Uterus (tissue), 3 donors: ENCODE measurements at regions not wholly inside any gene's neighbourhood (a gene's known extent, or its start where the extent isn't known, plus 50 kb on each side); places are given as distances from the start of the nearest gene placed in this dataset.

ENCODE experiments used
- DNase-seq, 2 donors: peaks; one replicate each; pipeline ENCODE4 v3.0.0-alpha.2; 2019 to 2020
- H3K27ac ChIP-seq, 2 donors: fragments of 200-600 bp; sonication (generic); 1 replicate in 1 of 2; 2 replicates in 1 of 2; pipeline ENCODE4 v1.5.1; 2016 to 2018
- H3K27me3 ChIP-seq, 2 donors: fragments of 200-600 bp; sonication (generic); one replicate each; pipeline ENCODE4 v1.5.1; 2018 to 2019; ENCODE audit warnings: control low read depth in 1 of 2
- H3K36me3 ChIP-seq, 2 donors: fragments of 200-600 bp; sonication (generic); one replicate each; pipeline ENCODE4 v1.5.1; 2019; ENCODE audit warnings: control low read depth in 1 of 2
- H3K4me1 ChIP-seq, 2 donors: fragments of 200-600 bp; sonication (generic); one replicate each; pipeline ENCODE4 v1.5.1; 2018 to 2019; ENCODE audit warnings: control low read depth in 1 of 2
- H3K4me3 ChIP-seq, 2 donors: fragments of 200-600 bp; sonication (generic); 1 replicate in 1 of 2; 2 replicates in 1 of 2; pipeline ENCODE4 v1.5.1; 2018 to 2019; ENCODE audit warnings: mild to moderate bottlenecking in 1 of 2
- H3K9me3 ChIP-seq, 2 donors: fragments of 200-600 bp; sonication (generic); one replicate each; pipeline ENCODE4 v1.5.1; 2019; ENCODE audit warnings: control low read depth in 1 of 2
- POLR2A ChIP-seq, 2 donors: fragments of 450-650 bp; IDR thresholded peaks; one replicate each; pipeline ENCODE4 v1.6.1; 2016; ENCODE audit warnings: antibody characterized with exemption in 2 of 2, mild to moderate bottlenecking in 1 of 2, moderate library complexity in 1 of 2
- intact Hi-C: fragments of 100-400 bp; cut with DNase I; formaldehyde crosslinking; loops from one replicate; pipeline ENCODE4 v1.15.1; 2023; ENCODE audit warnings: low total_unique reads
- TF ChIP-seq, protein P1 (sequence below), 4 experiments: fragments of 200-600 bp in 2 of 4; fragments of 450-650 bp in 2 of 4; sonication (generic) in 2 of 4; IDR thresholded peaks; one replicate each; pipeline ENCODE4 v1.5.1; 2016 to 2019; ENCODE audit warnings: antibody characterized with exemption in 4 of 4, mild to moderate bottlenecking in 2 of 4, moderate library complexity in 1 of 4
- donor health status: DM: yes; HTN: yes; CAD: no.

DNA sequence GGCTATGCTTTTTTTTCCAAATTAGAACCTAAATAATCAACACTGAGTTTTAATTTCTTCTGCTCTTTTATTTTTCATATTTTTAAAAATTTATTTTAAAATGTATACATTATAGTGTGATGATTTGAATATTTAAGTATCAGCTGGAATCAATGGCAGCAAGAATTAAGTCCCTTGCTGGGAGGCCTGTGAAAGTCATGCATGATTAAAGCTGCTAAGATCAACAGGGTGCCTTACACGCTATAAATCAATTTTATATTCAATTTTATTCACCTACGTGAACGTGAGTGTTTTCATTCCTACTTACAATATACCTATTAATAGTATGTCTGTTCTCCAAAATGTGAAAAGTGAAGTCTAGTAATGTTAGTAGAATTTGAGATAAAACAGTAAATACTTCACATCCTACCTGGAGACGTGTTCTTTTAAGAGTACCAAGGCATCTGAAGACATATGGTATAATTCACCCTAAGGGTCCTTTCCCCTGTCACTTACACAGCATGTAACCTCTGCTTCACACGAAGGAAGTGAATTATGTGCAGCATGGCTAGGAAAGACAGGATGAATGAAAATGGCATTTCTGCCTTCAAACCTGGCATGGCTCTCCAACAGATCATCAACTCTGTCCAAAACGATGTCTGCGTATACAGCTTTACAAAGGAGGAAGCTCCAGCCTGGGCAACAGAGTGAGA is 640.4 kb upstream of the ROBO1 start:
- no peak for DNase-seq
- intact Hi-C loops: no loop called here
- no peak for TF ChIP-seq POLR2A (IDR thresholded peaks at IDR 0.05)
- TF ChIP-seq, protein P1, sequence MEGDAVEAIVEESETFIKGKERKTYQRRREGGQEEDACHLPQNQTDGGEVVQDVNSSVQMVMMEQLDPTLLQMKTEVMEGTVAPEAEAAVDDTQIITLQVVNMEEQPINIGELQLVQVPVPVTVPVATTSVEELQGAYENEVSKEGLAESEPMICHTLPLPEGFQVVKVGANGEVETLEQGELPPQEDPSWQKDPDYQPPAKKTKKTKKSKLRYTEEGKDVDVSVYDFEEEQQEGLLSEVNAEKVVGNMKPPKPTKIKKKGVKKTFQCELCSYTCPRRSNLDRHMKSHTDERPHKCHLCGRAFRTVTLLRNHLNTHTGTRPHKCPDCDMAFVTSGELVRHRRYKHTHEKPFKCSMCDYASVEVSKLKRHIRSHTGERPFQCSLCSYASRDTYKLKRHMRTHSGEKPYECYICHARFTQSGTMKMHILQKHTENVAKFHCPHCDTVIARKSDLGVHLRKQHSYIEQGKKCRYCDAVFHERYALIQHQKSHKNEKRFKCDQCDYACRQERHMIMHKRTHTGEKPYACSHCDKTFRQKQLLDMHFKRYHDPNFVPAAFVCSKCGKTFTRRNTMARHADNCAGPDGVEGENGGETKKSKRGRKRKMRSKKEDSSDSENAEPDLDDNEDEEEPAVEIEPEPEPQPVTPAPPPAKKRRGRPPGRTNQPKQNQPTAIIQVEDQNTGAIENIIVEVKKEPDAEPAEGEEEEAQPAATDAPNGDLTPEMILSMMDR (IDR thresholded peaks at IDR 0.05): no peak
- Histone ChIP-seq H3K36me3 (no peaks in the 10 kb centered on the region), H3K27ac (no peak overlapping the region), H3K4me3 (no peak overlapping the region), H3K9me3 (no peaks in the 10 kb centered on the region), H3K4me1 (no peaks in the 10 kb centered on the region), H3K27me3 (no peaks in the 10 kb centered on the region)

DNA sequence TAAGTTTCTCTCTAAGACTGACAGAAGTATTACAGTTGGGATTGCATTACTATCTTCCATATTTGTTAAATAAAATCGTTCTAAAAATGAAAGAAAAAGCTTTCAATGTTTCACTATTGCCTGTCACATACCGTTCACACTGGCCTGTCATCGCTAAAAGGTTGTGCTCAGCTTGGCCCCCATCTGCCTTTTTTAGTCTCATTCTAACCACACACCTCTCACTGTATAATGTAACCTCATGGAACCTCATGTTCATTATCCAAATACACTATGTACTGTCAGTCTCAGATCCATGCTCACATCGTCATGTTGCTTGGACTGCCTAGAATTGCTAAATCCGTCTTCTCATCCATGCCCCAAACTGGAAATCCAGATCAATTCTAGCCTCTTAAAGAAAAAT is 637.8 kb upstream of the ROBO1 start:
- Histone ChIP-seq H3K4me1 (no peaks in the 10 kb centered on the region), H3K27ac (no peak overlapping the region), H3K9me3 (no peaks in the 10 kb centered on the region), H3K27me3 (no peaks in the 10 kb centered on the region), H3K36me3 (no peaks in the 10 kb centered on the region), H3K4me3 (no peak overlapping the region)
- TF ChIP-seq, protein P1 (IDR thresholded peaks at IDR 0.05): no peak
- TF ChIP-seq POLR2A (IDR thresholded peaks at IDR 0.05): no peak
- no peak for DNase-seq
- intact Hi-C loops: no loop called here

DNA sequence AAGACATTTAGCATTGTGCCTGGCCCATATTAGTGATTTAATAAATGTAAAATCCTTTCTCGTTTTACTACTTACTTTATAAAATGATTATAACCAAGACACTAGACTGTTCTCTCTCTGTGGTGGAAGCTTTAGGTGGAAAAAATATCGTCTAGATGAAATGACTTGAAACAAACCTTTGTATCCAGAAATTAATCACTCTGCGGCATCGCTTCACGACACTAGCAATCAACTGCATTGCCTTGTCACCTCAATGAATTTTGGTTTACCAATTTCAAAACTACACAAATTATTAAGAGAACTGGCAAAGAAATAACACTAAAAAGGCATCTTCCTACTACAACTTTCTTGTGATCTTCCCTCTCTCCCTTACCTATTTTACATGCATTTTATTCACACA is 627.2 kb upstream of the ROBO1 start:
- no peaks in the 10 kb centered on the region for H3K9me3 ChIP-seq
- H3K27me3 ChIP-seq: no peaks in the 10 kb centered on the region
- H3K4me3 ChIP-seq: no peak overlapping the region
- no peak for DNase-seq
- no peaks in the 10 kb centered on the region for H3K4me1 ChIP-seq
- H3K36me3 ChIP-seq: no peaks in the 10 kb centered on the region
- H3K27ac ChIP-seq: no peak overlapping the region
- TF ChIP-seq, protein P1 (IDR thresholded peaks at IDR 0.05): no peak
- TF ChIP-seq POLR2A (IDR thresholded peaks at IDR 0.05): no peak
- intact Hi-C loops: no loop called here

DNA sequence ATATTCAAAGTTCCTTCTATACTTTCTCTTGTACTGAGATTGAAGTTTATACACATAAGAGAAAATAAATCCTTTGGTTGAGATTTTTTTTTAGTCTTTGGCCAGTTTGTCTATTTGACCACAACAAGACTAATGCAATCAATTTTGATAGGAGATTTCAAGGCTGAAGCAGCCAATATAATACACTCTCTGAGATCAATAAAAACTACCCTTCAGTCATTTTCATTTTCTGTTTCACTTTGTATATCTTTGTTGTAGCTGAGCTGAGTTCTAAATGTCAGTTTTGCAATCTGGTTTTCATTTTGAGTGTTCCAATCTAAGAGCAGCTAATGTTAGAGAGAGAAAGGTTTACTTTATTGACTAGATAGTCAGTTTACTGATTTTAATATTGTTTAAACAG is 623.8 kb upstream of the ROBO1 start:
- intact Hi-C loops: no loop called here
- Histone ChIP-seq H3K4me3 (no peak overlapping the region), H3K27me3 (no peaks in the 10 kb centered on the region), H3K4me1 (no peaks in the 10 kb centered on the region), H3K27ac (no peak overlapping the region), H3K36me3 (no peaks in the 10 kb centered on the region), H3K9me3 (no peaks in the 10 kb centered on the region)
- no peak for TF ChIP-seq POLR2A (IDR thresholded peaks at IDR 0.05)
- TF ChIP-seq, protein P1 (IDR thresholded peaks at IDR 0.05): no peak
- no peak for DNase-seq

DNA sequence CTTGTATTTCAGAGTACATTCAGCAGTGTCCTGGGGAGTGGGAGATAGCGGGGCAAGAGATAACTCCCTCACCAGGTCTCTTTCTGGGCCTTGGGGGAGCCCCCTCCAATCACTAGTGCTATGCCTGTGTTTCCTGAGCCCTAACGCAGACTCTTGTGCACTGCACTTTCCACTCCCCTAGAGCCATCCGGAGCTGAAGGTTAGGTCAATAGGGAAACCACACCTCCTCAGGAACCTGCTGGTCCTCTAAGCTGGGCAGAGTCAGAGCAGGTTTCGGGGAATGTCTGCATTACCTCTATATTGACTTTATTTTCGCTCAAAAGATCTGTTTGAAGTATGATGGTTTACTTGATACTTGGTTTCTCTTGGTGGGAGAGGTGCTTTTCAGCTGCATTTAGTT is 617.0 kb upstream of the ROBO1 start:
- TF ChIP-seq POLR2A (IDR thresholded peaks at IDR 0.05): no peak
- TF ChIP-seq, protein P1 (IDR thresholded peaks at IDR 0.05): no peak
- Histone ChIP-seq H3K9me3 (no peaks in the 10 kb centered on the region), H3K27ac (no peak overlapping the region), H3K4me3 (no peak overlapping the region), H3K27me3 (no peaks in the 10 kb centered on the region), H3K36me3 (no peaks in the 10 kb centered on the region), H3K4me1 (no peaks in the 10 kb centered on the region)
- intact Hi-C loops: no loop called here
- DNase-seq: no peak
